Activated CD4-positive, alpha-beta T cell treated with anti-CD3 and anti-CD28 coated beads, Interleukin-2, amount 50 U/mL, for 4 hours (primary cell): ENCODE measurements at regions not wholly inside any gene's neighbourhood (a gene's known extent, or its start where the extent isn't known, plus 50 kb on each side); places are given as distances from the start of the nearest gene placed in this dataset.

Source experiments
- DNase-seq, 2 experiments: peaks; one replicate each; pipeline ENCODE4 v3.0.0-alpha.2; 2020

DNA sequence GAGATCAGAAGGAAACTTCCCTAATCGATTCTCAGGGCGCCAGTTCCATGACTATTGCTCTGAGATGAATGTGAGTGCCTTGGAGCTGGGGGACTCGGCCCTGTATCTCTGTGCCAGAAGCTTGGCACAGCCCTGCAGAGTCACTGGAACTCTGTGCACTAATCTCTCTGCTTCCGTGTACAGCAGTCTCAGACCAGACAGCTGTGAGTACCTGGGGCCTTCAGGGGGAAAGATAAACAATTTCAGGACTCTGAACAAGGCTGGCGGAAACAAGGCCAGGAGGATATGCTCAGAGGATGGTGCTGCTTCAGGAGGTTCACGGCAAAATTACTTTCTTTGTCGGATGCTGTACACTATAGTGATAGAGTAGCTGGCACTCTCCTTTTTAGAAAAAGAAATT lies 131.7 kb upstream of the PRSS58 start:
- DNase-seq = no peak

DNA sequence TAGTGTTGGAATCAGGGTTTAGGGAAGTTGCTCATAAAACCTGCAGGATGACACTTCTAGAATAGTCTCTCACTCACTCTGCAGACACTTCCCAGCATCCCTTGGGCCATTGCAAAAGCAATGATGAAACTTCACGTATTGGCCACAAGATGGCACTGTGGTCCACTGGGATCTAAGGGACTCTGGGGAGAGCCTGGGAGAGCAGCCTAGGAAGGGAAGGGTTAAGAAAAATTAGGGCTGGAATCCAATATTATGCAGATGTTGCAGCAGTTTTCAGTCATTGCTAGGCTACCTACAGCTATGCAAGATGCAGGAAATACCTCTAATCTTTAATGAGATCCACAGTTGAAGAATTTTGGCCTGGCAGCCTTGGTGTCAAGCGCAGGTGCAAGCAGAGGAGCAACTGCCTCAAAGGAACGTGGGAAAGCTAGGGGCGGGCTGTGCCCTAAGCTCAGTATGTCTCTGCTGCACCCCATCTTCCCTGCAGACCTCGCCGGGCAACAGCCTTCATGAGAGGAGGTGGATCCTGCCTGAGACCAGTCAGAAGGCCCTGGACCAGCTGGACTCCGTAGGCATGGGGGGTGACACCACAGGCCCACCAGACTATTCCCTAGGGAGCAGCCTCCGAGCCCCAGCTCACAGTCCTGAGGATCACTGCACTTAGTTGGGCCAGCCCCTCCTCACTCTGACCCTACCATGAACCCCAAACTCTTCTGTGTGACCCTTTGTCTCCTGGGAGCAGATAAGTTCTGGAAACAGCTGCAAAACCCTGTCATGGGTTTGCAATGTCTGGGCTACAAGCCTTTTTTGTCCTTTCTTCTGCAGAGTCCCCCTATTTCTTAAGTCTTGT lies 127.9 kb upstream of the PRSS58 start:
- DNase-seq = peak in 1 of 2 experiments; percentile 13

DNA sequence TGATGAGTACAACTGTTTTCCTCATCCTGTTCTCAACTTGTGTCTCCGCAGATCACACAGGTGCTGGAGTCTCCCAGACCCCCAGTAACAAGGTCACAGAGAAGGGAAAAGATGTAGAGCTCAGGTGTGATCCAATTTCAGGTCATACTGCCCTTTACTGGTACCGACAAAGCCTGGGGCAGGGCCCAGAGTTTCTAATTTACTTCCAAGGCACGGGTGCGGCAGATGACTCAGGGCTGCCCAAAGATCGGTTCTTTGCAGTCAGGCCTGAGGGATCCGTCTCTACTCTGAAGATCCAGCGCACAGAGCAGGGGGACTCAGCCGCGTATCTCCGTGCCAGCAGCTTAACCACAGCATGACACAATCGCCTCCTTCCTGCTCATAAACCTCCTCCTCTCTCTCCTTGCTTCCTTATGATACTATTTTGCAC lies 126.7 kb upstream of the PRSS58 start:
- peak in 1 of 2 experiments; percentile 24 for DNase-seq

DNA sequence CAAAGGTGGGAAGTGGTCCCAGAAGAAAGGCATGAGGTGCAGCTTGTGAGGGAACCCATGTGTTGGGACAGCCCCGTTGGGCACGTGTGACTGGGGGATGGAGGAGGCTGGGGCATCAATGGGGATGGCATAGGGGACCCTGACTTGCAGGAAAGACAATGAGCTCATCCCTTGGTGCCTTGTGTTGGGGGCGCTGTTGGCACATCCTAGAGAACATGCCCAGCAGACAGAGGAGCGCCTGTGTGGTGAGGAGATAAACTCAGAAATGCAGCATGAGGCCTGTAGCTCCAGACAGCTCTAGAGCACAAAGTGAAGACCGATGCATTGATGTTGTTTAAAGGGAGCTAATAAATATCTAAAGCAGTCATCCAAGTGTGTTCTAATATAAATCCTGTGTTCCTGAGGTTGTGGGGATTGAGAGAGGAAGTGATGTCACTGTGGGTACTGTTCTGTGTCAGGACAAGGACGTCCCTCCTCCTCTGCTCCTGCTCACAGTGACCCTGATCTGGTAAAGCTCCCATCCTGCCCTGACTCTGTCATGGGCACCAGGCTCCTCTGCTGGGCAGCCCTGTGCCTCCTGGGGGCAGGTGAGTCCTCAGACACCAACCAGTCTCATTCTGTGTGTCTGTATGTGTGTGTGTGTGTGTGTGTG lies 126.1 kb upstream of the PRSS58 start:
- no peak for DNase-seq

DNA sequence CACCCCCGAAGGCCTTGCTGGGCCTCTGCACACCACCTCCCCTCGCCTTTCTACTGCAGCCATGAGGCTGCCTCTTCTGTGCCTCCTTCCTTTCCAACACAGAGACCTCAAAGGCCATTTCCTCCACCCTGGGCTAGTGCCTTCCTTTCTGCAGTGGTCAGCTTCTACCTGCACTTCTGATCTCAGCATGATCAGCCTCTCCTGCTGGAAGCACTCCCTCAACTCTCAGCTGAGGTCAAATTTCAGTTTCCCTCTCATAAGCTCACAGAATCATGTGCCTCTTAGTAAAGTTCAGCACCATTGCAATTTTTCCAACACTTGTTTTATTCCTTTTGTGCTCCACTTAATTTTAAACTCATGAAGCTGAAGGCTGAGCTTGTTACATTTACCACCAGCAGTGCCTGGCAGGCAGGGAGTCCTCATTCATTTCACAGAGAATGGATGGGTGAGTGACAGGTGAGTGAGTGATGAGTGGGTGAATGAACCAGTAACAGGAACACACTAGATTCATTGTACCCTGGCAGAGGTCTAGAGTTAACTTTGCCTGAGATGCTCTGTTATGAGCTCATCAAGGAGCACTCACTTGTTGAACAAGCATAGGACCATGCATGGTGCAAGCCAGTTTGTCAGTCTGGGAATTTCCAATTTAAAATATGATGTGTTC lies 124.0 kb upstream of the PRSS58 start:
- DNase-seq = no peak

DNA sequence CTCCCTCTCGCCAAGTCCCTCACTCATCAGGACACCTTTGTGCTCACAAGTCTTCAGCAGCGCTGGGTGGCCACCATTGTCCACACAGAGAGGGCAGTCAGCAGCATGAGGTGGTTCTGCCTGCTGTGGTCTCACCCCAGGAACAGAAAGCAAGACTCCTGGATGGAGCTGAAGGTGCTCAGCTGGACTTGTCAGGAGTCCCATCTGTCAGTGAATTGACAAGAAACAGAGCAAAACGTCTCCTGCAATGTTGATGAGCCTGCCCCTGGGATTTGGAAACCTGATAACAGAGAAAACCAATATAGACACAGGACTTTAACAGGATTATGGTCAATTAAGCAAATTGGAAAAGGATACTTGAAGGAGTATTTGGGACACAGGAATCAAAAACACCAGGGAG lies 122.2 kb upstream of the PRSS58 start:
- no peak for DNase-seq

DNA sequence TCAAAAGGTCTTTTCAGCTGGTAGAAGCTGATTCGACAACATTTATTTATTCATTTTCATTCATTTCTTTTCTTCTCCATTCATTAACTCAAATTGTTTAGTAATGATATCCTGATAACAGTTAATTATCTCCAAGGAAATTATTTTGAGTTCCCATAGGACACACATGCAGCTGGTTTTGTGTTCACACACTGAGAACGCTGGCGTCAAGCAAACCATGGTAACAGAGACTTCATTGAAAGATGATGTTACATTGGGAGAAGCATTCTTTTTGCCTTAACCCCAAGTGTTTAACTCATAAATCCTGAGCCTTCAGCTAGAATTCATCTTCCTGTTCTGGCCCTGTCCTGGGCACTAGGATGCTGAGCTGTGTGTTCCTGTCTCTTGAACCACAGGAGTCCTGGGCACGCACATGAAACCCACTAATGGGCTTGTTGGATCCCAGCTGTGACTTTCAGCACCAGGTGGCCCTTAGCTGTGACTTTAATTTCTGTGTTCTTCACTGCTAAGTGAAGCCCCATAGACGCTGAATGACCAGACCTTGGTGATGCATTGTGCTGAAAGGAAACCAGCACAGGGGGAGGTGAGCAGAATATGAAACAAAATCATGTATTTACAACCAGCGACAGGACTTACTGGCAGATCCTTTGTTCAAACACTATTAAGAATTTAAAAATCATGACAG lies 121.5 kb upstream of the PRSS58 start:
- no peak for DNase-seq

DNA sequence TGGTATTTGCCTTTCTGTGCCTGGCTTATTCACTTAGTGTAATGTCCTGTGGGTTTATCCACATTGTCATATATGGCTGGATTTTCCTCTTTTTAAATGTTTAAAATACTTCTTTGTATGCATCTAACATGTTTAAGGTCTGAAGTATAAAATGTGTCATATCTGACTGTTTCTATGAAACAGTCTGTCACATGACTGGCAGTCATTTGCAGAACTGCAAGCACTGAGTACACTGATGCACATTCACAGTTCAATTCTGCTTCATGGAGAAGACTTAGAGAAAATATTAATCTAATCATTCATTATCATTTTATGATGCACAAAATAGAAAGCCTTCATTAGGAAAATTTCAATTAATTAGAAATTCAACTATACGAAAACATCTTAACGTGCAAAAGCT lies 119.7 kb upstream of the PRSS58 start:
- DNase-seq = no peak

DNA sequence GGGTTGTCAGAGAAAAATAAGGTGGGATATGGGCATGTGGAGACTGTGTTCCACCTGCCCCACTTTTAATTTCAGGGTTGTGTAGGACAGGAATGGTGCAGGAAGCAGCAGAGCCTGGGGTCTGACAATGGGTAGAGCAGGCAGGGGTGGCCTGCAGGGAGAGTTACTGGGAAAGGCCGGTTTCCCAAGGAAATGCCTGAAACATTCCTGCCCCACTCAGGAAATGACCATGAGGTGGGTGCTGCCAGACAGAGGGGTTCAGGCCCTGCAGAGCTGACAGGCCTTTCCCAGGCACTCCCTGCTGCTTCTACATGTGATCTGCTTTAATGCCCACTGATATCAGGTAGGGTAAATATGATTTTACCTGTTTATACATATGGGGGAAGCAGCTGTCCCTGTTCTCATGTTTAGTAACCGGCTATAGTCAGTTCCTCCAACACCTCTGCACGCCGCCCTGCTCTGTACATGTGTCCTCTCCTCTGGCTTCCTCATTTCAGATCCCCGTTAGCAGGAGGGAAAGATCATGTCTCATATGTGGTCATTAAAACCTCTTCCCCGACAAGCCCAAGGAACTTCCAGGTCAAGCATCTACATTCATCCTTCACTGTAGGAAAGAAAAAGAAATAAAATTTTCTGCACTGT lies 118.6 kb upstream of the PRSS58 start:
- DNase-seq = no peak

DNA sequence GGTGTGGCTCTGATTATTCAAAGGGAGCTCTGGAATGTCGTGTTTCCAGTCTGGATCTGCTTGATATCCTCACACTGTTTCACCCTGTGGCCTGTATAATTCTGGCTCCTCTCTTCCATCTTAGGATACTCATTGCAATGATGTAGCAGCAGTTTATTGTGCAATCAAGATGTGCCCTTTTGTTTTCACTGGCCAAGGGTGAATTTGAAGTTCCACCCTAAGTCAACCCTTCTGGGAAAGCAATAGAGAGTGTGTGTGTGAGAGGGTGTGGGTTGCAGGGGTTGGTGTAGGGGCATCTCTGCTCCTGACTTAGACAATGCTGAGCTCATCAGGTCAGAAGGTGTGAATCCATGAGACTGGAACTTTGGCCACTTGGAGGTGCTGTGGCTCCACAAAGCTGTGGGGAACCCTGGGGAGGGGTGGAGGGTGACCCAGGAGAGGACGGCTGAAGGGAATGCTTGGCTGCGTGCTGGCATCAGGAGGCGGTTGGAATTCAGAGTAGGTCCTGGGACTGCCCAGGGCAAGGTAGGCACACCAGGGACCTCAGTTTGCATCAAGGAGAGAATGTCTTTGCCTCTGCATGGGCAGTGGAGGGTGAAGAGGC lies 118.0 kb upstream of the PRSS58 start:
- DNase-seq = no peak

DNA sequence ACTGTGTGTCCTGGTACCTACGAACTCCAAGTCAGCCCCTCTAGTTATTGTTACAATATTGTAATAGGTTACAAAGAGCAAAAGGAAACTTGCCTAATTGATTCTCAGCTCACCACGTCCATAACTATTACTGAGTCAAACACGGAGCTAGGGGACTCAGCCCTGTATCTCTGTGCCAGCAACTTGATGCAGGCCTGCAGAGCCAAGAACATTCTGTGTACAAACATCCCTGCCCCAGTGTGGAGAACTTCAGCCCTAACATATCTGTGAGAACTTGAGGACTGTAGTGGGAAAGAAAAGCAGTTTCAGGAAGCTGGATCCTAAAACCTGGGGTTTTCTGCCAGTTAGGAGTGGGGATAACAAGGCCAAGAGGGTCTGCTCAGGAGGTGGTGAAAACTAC lies 114.9 kb upstream of the PRSS58 start:
- no peak for DNase-seq

DNA sequence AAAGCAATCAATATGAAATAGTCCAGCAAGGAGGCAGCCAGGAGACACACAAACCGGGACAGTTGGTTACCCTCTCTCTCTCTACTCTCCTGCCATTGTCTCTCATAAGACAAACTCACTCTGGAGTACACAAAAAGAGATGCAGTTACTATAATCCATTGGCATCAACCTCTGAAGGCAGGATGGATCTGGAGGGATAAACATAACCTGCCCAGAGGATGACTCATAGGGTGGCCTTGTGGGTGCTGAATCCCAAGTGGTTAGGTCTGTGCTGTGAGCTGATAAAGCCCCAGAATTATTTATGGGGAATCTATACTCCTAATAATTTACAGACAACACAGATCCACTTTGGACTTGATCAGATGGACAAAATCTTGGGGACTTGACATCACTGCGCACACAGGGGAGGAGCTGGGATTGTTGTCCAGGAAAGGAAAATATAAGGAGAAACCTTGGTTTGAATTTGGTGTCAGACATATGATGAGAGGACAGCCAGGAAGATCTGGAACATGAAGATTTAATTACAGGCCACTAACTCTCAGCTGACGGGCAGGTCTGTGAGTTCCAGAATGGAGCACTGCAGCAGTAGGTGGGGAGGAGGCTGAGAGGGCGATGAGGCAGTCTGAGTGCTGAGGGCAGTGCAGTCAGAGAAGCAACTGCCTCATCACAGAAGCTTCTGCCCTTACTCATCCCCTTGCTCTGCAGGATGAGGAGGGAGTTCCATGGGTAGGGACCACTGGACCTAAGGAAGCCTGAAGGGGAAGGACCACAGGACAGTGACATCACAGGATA lies 113.9 kb upstream of the PRSS58 start:
- DNase-seq = no peak

DNA sequence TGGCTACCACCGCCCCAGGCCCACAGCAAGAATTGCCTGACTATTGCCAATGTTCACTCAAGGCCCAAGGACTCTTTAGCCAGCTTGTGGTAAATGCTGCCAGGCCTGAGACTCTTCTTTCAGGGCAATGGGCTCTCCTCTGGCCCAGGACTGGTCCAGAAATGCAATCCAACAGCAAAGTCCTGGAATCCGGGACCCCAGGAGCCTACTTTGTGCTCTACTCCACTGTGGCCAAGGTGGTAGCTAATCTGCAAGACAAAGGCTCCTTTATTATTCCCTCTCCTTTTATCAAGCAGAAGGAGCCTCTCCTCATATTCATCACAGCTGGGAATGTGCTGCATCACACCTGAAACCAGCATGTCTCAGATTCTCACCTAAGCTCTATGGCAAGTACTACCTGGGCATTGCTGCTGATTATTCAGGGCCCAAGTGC lies 107.6 kb upstream of the PRSS58 start:
- DNase-seq = no peak

DNA sequence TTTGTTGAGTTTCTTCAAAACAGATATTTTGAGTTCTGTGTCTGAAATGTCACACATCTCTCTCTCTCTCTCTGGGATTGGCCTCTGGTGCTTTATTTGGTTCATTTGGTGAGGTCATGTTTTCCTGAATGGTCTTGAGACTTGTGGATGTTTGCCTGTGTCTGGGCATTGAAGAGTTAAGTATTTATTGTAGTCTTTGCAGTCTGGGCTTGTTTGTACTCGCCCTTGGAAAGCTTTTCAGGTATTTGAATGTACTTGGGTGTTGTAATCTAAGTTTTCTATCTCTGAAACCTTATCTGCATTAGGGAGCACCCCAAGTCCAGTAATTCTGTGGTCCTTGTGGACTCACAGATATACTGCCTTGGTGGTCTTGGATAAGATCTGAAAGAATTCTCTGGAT lies 106.7 kb upstream of the PRSS58 start:
- DNase-seq = no peak

DNA sequence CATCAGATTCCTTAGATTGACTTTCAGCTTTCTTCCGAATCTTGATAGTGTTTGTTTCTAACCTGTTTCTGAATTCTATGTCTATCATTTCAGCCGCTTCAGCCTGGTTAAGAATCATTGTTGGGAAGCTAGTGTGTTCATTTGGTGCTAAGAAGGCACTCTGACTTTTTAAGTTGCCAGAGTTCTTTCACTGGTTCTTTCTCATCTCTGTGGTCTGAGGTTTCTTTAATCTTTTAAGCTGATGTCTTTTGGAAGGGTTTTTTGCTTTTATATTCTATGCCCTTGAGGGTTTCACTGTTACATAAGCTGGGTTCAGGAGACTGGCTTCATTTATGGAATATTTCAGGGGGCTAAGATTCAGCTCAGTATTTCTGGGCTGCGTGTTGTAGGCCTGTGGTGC lies 104.5 kb upstream of the PRSS58 start:
- no peak for DNase-seq

DNA sequence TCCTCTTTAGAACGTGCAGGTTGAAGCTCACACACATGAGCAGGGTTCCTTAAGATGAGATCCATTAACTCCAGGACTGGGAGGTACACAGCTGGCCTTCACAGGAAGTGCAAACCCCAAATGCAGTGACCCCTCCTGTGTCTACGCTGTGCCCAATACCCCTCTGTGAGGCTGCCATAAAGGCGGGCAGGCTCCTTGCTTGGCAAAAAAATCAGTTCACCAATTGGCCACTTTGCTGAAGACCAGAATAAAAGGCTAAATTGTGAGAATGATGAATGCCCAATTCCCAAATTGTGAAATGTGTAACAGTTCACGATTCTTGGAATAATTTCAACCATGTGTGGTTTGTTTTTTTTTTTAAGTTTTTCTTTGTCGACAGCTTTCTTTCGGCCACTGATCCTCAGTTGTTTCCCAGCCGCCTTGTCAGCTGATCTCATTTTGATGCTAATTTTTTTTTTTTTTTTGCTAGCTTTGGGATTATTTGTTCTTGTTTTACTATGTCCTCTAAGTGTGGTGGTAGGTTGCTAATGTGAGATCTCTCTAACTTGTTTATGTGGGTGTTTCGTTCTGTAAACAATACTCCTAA lies 101.9 kb upstream of the PRSS58 start:
- no peak for DNase-seq

DNA sequence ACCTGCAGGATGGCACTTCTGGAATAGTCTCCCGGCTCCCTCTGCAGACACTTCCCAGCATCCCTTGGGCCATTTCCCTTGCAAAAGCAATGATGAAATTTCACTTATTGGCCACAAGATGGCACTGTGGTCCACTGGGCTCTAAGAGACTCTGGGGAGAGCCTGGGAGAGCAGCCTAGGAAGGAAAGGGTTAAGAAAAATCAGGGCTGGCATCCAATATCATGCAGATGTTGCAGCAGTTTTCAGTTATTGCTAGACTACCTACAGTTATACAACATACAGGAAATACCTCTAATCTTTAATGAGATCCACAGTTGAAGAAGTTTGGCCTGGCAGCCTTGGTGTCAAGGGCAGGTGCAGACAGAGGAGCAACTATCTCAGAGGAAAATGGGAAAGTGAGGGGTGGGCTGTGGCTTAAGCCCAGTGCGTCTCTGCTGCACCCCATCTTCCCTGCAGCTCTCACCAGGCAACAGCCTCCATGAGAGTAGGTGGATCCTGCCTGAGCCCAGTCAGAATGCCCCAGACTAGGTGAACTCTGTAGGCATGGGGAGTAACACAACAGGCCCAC lies 100.2 kb upstream of the PRSS58 start:
- DNase-seq = no peak

DNA sequence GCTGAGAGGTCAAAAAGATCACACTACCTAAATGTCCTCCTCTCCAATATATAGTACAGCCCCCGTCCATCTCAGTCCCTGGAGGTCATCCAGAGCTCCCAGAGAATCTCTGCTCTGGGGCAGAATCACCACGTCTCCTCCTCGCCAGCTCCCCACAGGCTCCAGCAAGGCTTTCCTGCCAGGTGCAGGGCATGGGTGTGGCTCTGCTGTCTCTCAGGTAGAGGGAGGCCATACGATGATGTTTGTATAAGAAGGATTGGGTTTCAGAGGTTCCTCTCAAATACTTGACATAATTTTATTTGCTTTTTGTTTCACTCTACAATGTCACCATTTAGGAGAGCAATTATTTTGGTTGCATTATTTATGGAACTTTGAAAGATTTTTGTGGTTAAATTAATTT lies 98.3 kb upstream of the PRSS58 start:
- no peak for DNase-seq

DNA sequence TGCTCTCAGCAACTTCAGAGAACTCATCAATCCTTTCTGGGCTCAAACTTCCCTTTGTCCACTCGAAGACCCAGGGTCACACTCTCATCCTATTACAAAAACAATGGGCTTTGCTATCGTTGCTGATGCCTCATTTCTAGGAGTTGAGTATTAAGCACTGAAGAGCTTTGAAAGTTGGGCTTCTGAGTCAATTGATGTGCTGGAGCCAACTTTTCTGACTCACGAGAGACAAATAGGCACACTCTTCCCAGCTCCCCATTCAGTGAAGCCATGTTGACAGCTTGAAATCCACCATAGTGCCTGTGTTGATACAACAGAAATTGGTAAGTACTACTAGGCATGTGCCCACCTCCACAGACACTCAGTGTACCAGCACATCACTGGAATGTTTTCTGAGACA lies 97.5 kb upstream of the PRSS58 start:
- DNase-seq = no peak

DNA sequence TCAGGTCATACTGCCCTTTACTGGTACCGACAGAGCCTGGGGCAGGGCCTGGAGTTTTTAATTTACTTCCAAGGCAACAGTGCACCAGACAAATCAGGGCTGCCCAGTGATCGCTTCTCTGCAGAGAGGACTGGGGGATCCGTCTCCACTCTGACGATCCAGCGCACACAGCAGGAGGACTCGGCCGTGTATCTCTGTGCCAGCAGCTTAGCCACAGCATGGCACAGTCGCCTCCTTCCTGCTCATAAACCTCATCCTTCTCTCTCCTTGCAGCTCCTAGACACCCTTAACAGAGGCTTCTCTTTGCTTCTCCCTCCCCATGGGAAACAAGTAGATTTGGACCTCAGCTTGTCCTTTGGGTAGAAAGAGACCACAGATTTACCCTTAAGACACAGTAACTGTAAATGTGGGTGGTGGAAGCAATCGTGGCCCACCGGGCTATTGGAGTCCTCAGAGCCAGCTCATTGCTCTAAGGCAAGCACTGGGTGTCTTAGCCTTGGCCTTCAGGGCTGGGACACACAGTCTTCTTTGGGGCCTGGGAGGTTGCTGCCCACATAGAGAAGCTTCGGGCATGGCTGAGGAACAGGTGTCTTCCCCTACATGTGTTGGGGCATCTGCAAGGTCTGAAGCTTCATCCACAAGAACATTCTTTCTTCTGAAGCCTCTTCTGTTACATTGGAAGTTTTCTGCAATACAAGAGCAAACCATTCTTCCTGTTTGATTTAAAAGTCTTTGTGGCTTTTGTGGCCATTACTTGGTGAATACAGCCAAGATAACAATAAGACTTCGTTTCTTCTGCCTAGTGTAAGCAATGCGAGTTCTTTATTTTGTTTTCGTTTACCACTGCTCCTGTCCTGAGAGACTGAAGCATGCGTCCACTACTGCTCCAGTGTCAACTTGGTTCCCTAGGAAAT lies 95.5 kb upstream of the PRSS58 start:
- no peak for DNase-seq
